ENCODE measurements at regions not wholly inside any gene's neighbourhood (a gene's known extent, or its start where the extent isn't known, plus 50 kb on each side); places are given as distances from the start of the nearest gene placed in this dataset.

DNA sequence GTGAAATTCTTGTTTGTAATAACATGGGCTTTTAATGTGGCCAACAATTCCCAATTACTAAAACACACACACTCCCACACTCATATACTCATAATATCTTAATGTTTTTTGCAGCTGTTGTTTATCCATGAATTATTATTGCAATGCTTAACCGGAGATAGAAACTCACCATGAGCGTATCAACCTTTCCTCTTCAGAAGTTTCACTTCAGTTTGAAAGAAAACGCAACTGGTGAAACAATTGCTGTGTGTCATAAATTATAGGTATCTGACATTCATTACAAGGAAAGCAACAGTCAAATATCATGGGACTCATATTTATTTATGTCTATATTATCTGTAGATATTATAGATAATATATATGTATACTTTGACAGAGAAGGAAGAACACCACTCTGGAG lies 104.1 kb downstream of the HDGFL1 start:
- no peak for DNase-seq

DNA sequence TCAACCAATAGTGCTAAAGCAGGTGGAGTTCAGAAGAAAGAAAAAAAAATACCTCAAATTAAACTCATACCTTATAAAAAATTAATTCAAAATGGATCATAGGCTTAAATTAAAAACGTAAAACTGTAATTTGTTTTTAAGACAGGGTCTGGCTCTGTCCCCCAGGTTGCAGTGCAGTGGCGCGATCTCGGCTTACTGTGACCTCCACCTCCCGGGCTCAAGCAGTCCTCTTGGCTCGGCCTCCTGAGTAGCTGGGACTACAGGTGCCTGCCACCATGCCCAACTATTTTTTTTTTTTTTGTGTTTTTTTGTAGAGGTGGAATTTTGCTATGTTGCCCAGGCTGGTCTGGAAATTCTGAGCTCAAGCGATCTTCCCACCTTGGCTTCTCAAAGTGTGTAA lies 111.6 kb downstream of the HDGFL1 start:
- no peak for DNase-seq

DNA sequence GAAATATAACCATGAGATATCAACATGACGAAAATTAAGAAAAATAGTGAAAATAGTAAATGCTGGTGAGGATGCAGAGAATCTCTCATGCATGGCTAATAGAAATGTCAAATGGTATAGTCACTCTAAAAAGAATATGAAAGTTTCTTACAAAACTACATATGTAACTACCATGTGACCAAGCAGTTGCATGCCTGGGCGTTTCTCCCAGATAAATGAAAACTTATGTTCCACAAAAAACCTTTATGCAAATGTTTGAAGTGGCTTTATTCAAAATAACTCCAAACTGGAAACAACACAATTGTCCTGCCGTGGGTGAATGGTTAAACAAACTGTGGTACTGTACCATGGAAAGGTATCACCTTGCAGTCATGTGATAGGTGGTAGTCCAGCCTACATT lies 112.4 kb downstream of the HDGFL1 start:
- no peak for DNase-seq

DNA sequence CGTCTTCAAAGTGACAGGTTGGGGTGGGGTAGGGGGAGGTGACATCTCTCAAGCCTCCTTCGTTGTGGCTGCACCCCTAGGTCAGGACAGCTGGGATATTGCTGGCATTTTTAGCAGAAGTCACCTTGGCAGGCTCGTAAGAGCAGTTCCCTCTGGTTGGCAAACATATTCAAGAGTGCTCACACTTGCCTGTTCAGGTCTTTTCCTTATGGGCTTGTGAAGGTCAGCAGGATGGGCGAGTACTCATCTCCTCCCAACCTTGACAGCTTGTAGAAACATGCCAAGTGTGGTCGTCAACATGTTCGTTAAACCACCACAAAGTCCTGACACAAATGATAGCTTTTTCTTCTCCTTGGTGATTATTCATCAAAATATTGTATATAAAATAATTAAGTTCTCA lies 113.6 kb downstream of the HDGFL1 start:
- DNase-seq: no peak

DNA sequence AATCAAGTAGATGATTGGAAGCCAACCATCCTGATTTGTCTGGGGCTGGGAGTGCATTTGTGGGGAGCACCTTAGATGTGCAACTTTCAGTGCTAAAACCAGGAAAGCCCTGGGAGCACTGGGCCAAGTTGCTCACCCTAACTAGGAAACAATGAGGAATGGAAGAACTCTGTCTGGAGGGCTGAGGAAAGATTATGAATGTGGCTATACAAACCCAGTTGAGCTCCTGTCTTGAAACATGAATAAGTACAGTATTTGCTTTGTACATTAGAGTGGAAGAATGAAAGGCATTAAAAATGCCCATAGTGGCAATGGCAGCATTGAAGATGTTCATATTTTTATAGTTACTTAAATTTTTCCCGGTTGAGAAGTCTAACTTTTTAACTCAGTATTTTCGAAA lies 121.1 kb downstream of the HDGFL1 start:
- no peak for DNase-seq

DNA sequence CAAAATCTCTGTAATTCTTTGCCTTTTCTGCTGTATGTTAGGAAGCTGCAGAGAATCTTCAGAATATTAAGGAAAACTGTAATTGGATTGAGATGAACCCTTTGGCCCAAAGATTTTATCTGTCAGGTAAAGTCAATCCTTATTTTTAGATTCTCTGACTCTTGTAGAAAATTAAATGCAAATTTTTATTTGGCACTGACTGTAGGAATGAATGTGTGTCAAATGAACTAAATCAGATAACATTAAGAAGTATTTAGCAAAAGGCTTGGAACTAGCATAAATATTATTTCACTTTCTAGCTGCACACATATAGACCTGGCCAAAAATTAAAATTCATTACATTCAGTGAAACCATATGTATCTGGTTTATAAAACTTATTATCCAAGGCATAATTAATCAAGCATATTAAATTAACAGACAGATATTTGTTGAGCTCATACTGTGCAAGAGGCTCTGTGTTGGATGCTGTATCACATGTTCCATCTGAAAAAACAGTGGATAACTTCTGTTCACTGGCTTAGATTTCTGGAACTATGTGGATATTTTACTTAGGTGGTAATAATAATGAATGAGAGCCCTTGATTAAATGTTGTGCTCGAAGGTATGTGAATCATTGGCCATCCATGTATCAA lies 124.8 kb downstream of the HDGFL1 start:
- DNase-seq: no peak

DNA sequence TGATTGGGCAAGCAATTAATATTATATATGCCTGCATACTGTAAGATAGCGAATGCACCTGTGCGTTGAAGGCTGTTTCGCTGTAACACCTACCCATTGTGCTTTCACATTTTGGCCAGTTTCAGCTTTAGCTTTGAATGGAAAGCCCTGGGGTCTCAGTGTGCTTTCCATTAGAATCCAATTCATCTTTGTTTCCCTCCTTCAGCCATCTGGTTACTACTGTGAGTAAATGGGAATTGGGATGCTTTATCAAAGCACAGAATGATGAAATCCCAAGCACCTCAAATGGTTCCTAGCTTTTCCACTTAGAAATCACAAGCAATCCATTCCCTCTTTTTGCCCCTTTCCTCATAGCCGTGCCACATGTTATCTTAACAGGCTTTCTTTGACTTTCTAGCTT lies 127.1 kb downstream of the HDGFL1 start:
- DNase-seq: no peak

DNA sequence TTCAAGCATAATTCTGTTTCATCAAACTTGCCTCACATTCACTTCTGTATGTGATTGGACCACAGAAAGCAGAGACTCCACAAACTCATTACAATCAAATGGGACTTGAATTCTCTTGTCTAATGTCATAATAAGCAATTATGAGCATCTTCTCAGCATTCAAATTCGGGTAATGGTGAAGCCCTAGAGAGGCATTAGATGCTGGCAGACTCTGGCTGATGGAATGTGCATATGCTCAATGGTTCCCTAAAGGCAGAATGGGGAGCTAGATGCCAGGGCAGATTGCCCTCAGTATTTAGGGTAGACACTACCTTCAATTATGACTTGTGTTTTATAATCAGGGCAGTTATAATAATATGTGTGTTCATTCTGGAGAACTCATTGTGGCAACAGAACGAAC lies 127.9 kb downstream of the HDGFL1 start:
- DNase-seq: no peak

DNA sequence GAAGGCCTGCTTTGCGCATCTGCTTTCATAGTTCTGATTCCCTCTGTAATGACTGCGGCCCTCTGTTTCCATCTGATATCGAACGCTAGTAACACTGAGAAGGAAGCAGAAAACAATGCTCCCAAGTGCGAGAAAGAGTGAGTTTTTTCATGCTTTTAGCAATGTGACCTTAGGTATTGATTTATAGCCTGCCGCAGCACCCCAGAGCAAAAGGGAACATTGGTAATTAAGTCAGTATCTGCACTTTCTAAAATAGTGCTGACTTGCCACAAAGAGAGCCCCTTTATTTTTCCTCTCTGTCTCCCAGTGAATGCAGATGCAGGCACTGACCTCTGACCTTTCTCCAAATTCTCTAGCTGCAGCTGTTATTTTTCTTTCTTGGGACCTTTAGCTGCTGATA lies 129.8 kb downstream of the HDGFL1 start:
- DNase-seq: no peak

DNA sequence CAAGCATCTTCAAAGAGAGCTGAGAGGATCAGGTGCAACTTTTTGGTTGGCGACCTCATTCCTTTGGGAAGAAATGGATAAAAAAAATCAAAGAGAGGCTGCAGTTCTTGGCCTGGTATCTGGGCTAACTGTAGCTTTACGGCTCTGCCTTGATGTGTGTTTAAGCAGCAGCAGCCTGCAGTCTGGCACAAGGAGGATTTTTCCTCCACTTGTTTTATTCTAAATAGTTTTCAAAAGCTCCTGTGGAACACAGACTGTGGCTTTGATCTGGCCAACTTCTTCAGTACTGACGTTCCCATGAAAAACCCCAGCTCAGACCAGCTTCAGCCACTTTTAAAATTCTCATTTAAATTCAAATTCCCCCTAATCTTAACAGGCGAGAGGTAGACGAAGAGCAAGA lies 137.3 kb downstream of the HDGFL1 start:
- no peak for DNase-seq

DNA sequence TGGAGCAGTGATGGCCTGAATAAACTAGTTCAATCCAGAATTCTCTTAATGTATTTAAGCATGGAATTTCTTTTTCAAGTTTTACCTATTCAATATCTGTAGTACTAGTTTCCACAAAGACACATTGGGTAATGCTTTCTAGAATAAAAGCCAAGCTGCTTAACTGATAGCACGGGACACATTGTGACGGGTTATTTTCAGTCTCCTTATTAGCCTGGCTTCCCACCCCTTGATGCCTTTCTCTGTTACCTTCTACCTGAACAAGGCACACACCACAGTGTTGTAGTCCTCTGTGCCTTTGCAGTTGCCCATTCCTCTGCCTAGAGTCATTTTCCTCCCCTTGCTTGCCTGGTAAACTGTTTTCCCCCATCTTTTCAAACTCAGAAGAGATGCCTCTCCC lies 139.1 kb downstream of the HDGFL1 start:
- DNase-seq: no peak

DNA sequence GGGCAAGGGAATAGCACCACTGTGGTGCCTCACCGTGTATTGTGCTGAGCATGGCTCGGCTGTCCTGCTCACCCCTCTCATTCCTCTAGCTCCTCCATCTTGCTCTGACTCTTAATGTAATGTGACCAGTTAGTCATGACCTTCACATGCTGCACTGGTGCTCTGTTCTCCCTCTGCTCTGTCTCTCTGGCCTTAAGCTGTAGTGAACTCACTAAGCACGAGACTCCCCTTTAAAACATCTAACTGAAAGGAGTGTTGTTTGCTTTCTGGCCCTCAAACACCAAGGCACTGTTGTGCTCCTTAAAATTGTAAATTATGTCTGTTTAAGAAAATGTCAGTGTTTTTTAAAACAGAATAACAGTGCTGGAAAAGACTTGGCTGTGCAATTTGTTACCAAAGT lies 140.4 kb downstream of the HDGFL1 start:
- no peak for DNase-seq

DNA sequence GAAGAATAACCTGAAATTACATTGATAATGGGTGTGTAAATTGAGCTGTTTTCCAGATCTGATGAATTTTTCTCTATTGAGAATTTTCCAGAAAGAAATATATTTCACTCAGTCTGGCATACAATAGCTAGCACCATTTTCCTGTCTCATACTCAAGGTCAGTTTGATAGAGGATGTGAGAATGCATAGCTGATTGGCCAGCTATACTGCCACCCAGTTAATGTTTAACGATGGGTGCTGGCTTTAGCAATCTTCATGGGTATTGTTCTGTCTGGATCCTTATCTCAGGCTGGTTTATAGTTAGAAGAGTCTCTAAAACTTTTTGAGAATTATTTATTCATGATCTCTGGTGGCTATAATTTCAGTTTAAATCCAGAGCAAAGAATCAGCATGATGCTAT lies 147.4 kb downstream of the HDGFL1 start:
- DNase-seq: no peak

DNA sequence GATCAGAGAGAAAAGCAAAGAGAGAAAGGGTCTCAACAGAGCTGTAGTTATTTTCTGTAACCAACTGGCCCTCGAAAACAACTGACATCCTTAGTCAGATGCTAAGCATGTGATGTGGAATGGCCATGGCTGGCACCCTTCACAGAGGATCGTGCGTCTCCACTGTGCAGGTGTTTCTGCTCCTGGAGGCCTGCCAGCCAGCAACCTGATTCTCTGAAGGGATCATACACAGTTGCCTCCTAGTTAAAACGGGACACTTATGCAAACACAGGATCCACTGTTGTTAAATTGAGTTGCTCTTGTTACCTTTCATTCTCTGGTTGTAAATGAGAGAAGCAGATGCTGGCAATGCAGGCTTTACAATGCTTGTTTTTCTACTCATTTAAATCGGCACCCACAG lies 148.5 kb downstream of the HDGFL1 start:
- peak; percentile 40 for DNase-seq

DNA sequence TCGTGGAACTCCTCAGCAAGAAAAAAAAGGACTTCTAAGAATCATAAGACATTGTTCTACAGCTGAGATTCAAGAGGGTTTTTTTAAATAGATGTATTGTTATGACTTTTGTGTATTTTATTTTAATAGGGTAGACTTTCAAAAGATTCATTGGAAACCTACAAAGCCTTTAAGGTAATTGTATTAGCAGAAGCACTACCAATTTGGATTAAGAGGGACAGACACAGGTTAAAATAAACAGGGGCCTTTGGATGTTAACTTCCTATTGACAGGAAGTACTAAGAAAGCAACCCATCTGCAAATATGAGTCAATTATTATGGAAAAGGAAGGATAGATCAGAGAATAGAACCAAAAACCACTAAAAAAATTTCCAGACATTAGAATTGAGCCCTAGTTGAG lies 153.5 kb downstream of the HDGFL1 start:
- DNase-seq: no peak

DNA sequence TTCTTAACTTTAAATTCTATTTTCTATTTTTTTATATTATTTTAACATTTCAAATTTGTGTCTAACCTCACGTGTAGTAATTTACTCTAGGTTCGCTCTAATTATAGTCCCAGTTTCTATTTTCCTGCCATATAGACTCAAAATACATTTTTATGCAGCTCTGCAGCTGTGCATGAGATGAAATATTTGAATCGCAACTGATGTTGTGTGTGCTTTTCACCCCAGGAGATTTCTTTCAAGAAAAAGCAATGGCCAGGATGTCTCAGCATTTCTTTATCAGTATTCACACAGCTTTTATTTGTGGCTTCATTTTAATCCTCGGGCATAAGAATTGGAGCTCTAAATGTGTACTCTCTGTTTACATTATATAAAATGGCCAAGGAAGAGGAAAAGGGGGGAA lies 157.6 kb downstream of the HDGFL1 start:
- DNase-seq: no peak

DNA sequence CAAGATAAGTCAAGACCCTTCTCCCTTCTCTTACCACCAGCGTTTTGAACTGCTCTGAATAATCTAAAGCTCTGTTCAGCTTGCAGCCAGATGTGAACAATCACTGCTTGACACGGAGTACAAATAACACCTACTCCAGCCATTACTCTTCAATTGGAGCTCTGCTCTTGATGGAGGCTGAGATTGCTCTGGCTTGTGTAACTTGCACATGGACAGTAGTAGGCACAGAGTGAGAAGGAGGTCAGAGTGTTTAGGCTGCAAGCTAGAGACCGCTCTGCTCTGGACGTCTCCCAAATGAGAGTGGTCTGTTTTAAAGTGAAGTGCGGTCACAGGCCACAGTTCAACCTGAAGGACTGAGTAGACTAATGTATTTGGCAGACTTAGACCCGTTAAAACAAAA lies 158.3 kb downstream of the HDGFL1 start:
- no peak for DNase-seq

DNA sequence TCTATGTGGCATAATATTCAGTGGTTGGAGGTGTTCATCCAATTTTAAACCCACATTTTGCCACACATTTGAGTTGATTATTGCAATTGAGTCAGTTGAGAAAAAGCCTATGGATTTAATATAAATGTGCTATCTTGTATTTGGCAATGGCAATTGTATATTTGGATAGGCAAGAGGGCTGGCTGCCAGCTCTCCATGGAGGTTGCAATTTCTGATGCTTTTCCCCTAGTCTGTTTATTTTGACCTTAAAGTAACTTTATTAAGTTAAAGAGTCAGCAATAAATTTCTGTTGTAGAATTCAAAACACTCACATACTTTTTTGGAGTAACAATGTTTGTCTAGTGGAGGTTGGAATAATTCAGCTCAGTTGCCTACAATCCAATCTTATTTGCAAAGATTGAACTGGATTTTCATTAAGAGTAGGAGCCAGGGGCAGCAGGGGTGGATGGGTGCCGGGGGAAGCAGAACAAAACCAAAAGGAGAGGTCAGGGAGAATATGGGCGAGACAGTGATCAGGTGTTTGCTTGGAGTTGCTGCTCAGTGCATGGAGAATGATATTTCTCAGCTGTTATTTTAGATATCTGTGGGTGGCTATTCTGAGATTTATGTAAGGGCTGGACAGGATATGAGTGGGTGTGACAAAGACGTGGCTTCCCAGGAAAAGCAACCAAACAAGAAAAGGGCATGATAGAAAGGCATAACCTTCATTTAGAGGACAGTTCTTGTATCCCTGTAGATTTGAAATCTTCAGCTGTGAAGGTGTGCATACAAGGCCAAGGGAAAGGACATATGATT lies 163.0 kb downstream of the HDGFL1 start:
- no peak for DNase-seq

DNA sequence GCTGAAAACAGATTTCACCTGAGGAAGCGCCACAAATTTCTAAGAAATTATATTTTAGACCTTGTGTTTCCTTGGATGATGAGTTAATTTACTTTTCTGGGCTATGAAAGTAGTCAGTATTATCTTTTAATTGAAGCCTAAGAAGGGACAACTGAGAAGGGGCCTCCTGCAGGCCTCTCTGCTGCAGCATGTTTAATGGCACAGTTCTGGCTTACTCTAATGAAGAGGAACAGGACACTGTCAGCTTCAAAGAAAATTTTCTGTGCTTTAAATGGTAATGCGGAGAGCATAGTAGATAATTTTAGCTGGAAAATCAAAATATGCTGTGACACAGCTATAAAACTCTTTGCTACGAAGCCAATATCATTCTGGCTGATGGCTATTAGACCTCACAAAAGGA lies 167.4 kb downstream of the HDGFL1 start:
- DNase-seq: no peak

DNA sequence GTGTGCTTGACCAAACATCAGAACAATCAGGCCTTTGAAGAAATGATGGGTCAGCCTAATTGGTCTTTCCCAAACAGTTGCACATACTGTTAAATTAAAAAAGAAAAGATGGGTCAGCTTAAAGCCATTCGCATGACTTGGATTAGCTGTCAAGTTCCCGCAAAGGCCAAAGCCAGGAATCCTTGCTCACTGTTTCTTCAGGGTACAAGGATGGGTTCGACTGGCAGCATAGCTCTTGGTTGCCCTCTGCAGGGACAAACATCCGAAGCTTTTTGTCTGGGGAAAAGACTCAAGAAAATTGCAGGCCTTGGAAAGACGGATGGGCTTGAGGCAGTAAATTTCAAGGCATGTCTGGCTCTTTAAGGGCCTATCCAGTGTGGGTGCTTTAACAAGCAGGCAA lies 168.0 kb downstream of the HDGFL1 start:
- peak; percentile 7 for DNase-seq

DNA sequence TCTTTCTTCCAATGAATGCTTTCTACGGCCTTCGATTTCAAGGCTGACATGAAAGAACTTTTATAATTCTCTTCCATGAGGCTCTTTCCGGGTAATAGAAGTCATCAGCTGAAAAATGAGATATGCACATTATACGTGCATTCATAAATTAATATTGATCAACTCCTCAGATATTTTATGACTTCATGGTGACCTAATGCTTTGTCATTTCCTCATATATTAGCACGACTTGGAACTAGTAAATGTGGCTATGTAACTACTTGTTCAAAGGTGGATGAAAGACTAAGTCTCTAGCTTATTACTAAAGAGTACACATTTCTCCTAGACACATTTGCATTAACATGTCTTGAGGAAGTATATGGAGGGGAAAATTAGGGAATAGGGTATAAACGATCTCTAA lies 168.8 kb downstream of the HDGFL1 start:
- DNase-seq: no peak

DNA sequence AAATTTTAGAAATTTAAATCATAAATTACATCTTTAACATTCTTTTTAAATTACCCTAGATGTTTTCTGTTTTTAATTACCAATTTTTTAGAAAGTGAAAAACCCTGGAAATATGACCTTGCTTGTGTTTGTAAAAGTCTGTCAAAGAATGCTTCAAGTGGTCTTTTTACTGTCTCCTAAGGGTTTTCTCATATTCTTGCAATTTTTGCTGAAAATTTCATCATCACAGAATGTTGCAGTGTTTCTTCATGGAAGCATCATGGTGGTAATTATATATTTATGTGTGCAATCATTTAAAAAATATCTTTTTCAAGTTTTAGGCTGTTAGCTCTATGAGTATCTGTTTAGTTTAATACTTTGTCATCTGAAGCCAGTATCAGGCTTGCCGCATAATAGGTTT lies 178.2 kb downstream of the HDGFL1 start:
- no peak for DNase-seq

DNA sequence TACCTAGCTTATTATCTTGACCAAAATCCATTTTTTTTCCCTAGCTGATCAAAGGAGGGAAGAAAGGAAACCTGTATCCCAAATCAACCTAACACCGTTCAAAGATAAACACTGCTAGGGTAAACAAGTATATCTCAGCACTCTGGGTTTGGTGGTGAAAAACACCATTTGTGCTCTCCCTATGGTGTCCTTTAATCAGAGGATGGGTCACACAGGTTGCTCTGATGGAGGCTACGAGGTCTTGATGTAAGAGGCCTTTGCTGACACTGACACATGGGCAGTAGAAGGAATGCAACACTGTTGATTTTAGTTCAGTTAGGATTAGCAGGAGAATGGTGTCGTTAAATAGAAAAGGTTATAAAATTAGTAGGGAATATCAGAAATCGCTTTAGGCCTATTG lies 179.3 kb downstream of the HDGFL1 start:
- DNase-seq: no peak

DNA sequence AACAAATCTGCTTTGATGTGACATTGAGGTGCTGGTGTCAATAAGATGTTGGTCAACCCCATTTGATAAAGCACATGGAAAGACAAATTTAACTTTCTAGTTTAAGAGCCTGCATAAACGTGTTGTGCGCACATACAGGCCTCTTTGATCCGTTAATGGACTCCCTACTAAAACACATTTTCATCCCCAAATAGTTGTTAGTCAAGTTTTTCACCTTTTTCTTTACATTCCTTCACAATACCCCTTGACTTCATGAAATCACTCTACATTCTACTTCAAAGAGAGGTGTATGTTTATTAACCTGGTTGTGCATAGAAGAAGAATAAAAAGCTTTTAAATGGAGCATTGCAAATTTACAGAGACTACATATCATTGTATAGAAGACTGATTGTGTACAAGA lies 180.3 kb downstream of the HDGFL1 start:
- no peak for DNase-seq

DNA sequence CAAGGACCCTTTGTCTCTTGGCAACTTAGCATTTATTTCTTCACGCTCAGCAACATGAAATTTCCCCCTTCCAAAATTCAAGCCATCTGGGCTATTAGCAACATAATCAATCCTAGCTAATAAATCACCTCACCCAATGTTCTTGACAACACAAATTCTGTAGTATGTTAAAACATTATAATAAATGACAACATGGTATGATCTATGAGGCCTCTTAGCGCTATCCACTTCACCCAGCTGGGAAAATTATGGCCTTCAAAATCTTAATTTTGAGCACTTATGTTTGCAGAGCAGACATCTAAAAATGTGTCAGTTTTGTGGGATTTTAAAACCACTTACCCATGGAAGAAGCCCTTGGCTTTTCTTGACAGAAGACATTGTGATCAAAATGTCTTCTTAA lies 181.9 kb downstream of the HDGFL1 start:
- DNase-seq: no peak

All from RPMI8226 (cell line).